NCI-H2171 (cell line): ENCODE measurements at regions not wholly inside any gene's neighbourhood (a gene's known extent, or its start where the extent isn't known, plus 50 kb on each side); places are given as distances from the start of the nearest gene placed in this dataset.
"Not testable (repeated sequence)": the region's sequence is repeated elsewhere in the genome, so short reads cannot be mapped to it uniquely, and the experiment has no call there.

Source experiments
- DNase-seq: peaks from one replicate; lab custom pipeline; 2025; lab: John Stamatoyannopoulos, UW

DNA sequence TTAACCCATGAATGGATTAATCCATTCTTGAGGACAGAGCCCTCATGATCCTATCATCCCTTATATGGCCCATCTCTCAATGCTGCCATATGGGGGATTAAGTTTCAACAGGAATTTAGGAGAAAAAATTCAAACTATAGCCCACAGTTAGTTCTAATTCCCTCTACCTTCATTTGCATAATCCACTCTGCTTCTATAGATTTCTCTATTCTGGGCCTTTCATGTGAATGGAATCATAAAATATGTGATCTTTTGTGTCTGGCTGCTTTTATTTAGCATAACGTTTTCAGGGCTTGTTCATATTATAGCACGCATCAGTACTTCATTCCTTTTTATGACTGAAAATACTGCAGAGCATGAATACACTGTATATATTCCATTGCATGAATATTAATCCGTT, 55.4 kb downstream of the CTSL start:
- DNase-seq: no peak

DNA sequence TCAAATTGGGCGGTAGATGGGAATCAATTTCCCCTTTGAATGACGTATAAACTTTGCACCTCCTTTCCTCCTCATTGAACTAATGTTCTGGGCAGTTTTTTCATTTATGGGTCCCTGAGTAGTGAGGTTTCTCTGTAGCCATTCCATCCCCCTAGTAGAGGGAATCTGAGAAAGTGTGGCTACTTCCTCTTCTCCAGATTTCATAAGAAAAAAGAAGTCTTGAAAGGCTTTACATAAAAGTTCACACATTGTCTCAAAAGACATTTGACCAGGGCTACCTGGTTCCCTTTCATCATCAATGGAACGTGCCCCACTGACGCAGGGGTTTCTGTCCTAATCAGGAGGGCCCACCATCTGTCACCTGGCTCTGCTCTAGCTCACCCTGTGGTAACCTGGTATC, 57.3 kb downstream of the CTSL start:
- no peak for DNase-seq

DNA sequence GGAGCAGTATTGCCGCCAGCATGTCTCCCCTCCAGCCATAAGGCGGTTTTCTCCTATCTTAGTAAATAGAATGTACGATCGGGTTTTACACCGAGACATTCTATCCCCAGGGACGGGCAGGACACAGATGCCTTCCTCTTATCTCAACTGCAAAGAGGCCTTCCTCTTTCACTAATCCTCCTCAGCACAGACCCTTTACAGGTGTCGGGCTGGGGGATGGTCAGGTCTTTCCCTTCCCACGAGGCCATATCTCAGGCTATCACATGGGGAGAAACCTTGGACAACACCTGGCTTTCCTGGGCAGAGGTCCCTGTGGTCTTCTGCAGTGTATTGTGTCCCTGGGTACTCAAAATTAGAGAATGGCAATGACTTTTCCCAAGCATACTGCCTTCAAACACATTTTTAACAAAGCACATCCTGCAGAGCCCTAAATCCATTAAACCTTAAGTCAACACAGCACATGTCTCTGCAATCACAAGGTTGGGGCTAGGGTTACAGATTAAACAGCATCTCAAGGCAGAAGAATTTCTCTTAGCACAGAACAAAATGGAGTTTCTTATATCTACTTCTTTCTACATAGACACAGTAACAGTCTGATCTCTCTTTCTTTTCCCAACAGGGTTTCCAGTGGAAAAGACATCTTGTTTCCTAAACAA, 59.5 kb downstream of the CTSL start:
- not testable (repeated sequence) for DNase-seq

DNA sequence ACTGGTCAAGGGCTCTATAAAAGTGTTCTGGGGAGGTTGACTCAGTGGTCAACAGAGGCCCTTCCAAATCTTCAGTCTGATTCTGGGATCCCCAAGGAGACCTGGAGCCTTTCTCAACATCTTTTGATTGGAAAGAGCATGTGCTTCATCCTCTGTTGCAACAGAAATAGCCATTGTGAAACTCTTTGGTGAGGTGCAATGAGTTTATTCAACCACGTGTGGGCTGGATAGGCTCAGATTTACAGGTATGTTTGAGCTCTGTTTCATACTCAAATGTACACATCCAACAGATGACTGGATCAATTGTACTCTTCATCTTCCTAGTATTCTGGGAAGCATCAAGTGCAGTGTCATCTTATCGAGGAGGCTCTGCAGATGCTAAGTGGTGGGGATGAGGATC, 60.5 kb downstream of the CTSL start:
- DNase-seq: no peak

DNA sequence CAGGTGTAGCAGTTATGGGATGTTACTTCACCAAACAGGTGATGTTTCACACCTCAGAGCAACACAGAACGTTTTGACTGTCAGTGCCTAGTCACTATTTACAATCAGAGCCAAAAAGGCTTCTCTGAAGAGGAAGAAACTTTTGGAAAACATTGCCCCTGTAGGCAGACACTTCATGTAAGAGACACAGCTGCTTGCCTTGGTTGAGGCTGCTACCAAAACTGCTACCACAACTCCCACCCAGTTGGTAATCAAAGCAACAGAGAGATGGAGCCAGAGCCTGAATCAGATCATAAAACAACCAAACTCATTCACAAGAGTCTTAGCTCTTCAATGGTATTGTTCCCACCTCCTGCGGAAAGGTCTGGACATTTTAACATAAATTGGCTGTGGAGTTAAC, 61.0 kb downstream of the CTSL start:
- no peak for DNase-seq

DNA sequence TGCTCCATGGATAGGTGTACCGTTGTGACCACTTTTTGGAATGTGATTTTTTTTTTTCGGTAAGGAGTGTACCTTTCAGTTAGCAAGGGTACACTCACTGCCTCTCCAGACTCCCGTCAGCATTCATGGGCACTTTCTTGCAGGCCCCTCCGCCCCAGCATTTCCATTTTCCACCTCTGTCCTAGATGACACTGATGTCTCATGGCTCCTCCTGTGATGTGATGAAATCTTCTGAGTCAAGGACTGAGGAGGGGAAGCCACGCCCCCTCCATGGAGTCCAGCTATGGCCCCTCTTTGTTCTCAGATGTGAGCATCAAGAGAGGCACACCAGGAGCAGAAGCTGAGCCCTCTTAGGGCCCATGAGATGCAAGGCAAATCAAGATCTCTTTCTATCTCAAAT, 61.8 kb downstream of the CTSL start:
- no peak for DNase-seq

DNA sequence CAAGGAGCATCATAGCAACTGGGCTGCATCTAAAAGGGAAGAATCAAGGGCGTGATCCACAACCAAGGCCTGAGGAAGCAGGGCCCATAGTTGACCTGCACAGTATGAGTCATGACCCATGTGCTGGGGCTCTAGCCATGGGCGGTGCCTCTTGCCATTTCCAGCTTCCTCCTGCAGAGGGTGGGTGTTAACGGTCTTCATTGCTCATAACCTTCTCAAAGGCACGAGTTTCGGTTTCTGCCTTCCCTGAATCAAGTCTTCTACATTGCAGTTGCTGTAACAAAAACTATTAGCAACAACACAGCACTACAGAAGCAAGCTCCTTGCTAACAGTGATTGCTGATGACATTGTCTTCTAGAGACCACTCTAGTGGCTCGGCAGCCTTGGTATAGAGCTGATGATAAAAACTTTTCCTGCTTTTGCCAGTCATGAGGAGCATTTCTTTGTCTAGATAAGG, 66.9 kb downstream of the CTSL start:
- no peak for DNase-seq

DNA sequence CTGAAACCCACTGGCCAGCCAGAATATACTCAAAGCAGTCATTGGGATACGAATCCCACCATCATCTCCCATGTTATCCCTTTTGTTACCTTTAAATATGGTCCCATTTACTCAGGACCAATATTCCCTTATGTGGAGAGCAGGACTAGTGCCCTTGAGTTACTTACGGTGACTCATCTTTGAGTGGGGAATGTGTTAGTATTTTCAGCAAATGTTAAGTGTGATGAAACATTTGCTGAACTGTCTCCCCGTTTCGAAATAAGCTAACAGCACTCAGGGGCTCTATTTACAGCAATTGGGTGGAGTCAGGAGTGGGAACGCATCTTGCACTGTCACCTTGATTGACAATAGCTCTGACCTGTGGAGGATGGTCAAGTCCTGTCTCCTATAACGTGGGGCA, 67.4 kb downstream of the CTSL start:
- DNase-seq: no peak

DNA sequence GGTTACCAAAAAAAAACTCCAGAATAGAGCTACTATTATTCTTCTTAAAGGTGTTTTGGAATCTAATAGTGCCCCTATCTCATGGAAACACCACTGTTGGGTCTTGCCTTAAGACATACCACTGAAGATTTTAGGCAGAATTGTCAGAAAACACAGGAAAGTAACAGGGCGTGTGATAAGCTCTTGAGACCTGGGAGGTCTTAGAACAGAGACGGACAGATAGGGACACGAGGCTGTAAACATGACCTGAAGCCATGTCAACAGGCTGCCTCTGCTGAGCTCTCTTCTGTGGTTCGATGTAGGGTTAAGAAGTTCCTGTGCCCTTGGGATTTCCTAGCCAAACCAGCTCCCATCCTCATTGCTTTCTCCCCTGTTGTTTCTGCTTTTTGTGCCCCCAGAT, 69.3 kb downstream of the CTSL start:
- DNase-seq: no peak

DNA sequence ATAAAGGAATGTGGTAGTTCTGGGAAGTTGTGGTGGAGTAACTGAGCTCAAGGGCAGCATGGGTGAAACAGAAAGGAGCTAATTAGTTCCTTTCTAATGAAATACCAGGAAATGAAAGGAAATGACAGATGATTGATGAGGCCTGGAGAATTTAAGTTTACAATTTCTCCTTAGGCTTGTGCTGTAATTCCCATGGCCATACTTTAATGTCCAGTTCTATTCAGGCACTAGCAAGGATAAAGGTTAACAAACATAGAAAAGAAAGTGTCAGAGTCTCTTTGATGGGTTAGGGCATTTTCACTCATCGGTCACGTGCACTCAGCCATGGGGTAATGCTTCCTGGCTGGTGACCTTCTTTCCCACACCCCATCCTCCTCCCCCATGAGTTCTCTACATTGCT, 70.3 kb downstream of the CTSL start:
- no peak for DNase-seq

DNA sequence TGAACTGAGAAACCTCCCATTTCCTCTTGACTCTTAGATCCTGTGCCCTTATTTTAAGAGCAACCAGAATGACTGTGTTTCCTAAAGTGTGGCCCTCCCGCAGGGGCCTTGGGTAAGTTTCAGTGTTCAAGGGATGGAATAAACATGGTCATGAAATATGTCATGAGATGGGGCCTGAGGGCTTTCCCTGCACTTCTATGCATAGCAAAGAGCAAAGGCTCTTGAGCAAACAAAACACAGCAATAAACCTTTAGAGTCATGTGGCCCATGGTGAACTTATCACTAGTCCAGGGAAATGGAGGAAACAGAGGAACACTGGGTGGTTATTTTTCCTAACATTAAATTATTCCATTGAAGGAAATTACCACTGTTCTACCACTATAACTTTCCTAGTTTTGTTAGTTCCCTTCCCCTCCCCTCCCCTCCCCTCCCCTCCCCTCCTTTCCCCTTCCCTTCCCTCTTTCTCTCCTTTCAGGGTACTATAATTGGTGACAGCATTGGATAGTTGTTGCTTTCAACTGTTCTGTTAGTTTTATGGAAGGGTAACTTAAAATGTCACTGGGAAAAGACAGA, 72.4 kb downstream of the CTSL start:
- no peak for DNase-seq

DNA sequence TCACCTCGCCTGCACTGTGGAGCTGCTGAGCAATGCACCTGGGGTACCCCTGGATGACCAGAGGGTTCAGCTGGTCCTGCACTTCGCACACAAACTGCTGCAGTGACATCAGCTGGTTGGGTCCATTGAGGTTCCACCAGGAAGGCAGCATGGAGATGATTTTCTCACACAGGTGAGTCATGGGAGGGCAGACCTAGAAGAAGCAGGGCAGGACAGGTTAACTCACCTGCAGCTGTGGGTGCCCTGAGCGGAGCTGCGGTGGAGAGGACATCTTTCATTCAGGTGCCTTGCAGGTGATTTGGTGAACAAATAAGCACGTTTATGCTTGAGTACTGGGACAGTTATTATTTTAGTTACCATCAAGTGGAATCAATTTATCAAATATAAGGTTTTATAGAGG, 73.6 kb downstream of the CTSL start:
- DNase-seq: no peak

DNA sequence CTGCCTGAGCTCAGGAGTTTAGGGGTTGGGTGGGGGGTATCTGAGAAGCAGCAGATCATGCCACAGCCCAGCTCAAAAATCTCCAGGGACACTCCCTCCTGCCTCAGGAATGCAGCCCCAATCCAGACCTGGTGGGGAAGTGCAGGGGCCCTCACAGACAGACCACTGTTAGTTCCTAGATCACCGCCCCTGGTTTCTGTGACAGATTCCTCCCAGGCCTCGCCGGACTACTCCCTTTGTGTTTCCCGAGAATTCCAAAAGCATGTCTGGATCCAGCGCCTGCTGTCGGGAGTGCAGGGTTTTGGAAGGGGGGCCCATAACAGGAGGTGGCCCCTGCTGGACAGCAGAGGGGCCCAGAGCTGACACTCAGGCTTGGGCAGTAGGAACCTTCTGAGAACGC, 74.5 kb downstream of the CTSL start:
- DNase-seq: no peak

DNA sequence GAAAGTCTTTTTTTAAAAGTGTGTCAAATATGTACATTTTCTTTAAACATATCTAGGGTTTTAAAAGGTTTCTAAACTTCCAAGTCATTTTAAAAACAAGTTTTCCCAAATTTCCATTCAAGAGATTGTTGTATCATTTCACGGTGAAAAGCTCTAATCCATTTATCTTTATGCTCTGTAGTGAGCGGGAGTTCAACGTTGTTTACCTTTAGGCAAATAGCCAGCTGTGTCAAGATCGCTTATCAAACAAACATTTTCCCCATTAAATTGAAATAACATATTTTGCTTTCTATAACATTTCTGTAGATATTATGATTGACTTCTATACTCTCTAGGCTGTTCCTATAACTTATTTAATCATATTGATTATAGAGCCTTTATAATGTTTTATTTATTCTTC, 75.1 kb downstream of the CTSL start:
- DNase-seq: no peak

DNA sequence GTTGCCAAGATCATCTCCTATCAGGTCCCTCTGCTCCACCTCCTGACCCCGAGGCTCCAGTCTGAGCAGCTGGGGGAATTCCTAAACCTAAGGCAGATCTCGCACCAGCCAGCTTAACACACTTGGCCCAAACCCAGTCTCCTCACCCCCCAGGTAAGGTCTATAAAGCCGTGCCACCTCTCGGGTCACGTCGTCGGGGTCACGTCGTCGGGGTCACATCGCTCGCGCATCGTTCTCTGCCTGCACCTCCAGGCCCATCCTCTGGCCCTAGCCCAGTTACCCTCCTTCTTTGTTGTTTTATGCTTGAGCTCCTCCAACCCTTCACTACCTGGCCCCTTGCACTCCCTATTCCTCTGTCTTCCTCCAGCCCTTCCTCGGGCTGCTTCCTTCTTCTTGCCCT, 77.2 kb downstream of the CTSL start:
- DNase-seq: no peak

DNA sequence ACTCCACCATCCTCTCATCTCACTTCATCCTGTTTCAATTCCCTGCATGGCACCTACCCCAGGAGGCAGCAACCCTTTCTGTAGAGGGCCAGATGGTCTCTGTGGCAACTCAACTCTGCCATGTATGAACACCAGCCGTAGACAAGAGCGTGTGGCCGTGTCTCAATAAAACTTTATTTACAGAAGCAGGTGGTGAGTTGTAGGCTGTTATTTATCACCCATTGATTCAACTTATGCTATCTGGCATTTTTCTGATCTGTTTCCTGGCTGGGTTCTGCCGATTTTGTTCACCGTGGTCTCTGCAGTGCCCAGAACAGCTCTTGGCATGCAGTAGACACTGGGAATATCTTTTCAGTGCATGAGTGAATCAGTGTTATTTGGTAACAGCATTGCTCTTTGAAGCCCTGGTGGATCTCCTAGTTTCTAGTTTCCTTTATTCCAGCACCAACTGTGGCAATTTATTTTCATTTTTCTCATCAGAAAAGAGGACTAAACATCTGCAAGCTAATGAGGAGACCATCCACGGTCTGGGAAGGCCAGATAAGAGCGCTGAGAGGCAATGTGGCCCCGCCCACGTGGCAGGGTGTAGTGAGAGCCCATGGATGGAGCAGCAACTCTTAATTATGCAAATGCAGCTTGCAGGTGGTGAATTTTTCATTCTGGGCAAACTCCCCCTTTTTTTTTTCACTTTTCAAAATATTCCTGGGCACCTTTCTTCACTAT, 77.9 kb downstream of the CTSL start:
- no peak for DNase-seq

DNA sequence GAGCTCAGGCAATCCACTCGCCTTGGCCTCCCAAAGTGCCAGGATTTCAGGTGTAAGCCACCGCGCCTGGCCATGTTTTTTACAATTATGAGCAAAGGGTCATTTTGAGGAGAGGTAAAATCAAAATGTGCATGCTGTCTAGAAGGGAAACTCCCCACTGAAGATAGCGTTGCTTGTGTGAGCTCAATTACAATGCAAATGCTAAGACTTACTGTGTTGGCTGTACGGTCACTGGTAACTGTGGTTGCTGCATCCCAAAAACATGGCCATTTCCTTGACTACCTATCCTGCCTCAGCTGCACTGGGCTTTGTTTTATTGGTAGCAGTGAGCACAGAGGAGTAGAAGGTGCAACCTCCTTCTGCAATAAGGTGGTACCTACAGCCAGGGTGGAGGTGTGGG, 77.4 kb upstream of the SPATA31E1 start:
- no peak for DNase-seq

DNA sequence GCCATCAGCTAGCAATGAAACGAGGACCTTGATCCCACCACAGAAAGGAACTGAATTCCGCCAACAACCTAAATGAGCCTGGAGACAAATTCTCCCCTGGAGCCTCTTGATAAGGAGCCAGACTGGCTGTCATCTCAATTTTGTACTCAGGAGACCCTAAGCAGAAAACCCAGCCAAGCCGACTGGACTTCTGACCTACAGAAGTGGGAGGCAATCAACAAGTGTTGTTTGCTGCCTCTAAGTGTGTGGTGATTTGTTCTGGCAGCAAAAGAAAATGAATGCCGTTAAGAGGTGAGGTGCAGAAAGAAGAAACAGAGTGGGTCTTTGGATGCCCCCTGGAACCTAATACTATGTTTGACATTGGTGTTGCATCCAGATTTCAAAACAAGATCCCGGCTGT, 72.7 kb upstream of the SPATA31E1 start:
- no peak for DNase-seq

DNA sequence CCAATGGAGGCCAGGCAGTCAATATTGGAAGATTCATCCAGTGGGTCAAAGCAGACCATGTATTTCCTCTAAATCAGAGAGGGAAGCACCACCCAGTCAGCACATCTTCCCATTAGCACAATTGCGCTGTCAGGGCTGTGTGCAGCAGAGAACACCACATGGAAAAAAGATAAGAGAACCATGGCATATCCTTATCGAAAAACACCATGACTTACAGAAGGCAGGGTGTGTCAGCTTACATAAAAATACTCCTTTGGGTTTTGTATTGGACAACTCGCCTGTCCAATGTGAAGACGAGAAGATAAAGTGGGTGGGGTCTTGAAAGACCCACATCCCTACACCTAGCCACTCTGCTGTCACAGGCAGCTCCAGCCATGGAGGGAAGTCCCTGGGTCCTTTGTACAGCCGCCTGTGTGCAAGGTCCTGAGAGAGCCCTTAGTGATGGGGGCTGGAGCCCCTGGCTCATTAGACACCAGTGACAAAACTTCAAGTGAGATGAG, 71.9 kb upstream of the SPATA31E1 start:
- DNase-seq: no peak

DNA sequence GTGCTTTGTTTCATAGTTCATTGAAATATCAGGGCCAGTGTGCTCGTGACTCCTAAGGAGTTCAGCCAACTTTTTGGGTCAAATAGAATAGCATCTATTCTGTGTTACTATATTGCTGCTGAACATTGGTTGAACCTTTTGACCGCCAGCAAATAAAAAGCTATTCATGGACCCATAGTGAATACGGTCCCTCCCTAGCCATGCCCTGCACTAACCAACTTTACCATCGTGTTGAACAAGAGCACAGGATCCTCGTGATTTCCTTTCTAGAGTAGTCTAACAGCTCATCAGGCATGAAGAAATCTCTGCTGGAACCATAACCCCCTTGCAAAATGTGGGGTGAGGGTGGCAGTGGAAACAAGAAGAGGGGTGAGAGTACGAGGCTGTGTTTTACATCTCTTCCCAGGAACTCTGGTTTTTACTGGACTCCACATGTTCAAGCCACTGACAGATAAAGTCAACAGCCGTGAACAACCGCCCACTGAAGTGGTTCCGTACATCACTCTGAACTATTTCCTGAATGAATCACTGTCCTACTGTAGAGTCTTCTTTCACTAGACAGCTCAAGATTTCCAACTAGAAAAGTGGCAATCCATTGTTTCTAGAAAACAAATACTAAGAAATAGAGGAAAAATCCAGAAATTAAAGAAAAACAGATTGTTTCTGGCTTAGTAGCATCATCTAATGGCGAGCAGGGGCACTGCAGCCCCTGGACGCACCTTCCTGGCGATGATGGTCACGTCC, 70.1 kb upstream of the SPATA31E1 start:
- DNase-seq: no peak

DNA sequence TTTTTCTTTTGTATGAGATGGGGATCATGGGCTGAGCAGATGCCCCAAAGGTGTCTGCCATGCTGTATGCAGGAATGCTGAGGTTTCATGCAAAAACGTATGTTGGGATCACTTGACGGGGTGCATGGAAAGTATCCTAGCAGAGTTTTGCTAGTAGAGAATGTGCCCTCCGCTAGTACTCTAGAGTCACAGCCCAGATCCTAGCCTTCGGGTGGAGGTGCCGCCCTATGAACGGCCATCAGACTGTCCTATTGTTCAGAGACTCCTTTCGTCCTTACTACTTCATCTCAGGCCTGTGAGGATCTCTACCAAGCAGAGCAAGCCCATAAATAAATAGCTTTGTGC, 69.6 kb upstream of the SPATA31E1 start:
- no peak for DNase-seq

DNA sequence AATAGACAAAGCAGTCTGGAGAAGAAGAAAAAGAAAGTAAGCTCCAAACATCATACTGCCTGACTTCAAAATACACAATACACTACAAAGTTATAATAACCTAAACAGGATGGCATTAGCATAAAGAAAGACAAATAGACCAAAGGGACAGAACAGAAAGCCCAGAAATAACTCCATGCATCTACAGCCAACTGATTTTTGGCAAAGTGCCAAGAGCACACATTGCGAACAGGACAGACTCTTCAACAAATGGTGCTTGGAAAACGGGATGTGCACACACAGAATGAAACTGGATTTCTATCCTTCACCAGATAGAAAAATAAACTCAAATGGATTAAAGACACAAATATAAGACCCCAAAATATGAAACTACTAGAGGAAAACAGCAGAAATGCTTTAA, 66.6 kb upstream of the SPATA31E1 start:
- peak; percentile 49 for DNase-seq

DNA sequence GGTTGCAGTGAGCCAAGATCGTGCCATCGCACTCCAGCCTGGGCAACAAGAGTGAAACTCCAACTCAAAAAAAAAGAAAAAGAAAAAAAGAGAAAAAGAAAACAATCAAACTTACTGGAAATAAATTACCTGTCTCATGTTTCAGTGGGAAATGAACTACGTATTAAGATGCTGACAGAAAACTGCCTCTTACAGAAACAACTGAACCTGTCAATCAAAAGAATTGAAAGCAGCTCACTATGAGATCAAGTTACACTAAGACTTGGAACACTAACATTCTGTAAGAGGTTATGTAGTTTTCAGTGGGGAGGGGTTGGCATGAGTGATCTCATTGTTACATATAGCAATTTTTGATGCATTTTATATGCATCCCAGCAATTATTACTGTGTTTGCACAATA, 64.4 kb upstream of the SPATA31E1 start:
- peak; percentile 66 for DNase-seq
